A549 (cell line): ENCODE measurements at regions not wholly inside any gene's neighbourhood (a gene's known extent, or its start where the extent isn't known, plus 50 kb on each side); places are given as distances from the start of the nearest gene placed in this dataset.

Experiments used
- ATAC-seq, 2 experiments: fragments of 200-7000 bp in 1 of 2; fragments of >200 bp in 1 of 2; cut with Nextera tagmentation in 1 of 2; cut with Tn5 transposase in 1 of 2; 3 replicates each; pipeline versions ENCODE4 v1.8.0 to v1.9.1; 2018 to 2020; ENCODE audit warnings: mild to moderate bottlenecking in 1 of 2, moderate library complexity in 1 of 2
- CTCF ChIA-PET: fragments of 300-600 bp; sonication (Branson Sonifier 250); formaldehyde crosslinking; extraction: SDS; loops from one replicate; lab custom pipeline; 2021; ENCODE audit warnings: antibody characterized with exemption, inconsistent platforms; lab: Yijun Ruan, JAX
- POLR2A ChIA-PET: fragments of 350-600 bp; formaldehyde crosslinking; extraction: SDS; loops from one replicate; lab custom pipeline; 2021; ENCODE audit warnings: antibody characterized with exemption, inconsistent platforms; lab: Yijun Ruan, JAX
- DNase-seq, 2 experiments: peaks; one replicate each; pipeline versions ENCODE4 v3.0.0 to v3.0.0-alpha.2; 2011 to 2016; ENCODE audit warnings: low read depth in 1 of 2, low spot score in 1 of 2
- FAIRE-seq: peaks from 2 replicates; lab custom pipeline; 2011; peaks lifted over from hg19 to GRCh38; lab: Jason Lieb, UNC
- H3K27ac ChIP-seq, 2 experiments: fragments of >200 bp; sonication (Bioruptor Twin); formaldehyde crosslinking; 3 replicates each; pipeline ENCODE4 v1.5.1; 2016 to 2017
- H3K4me1 ChIP-seq: fragments of >200 bp; sonication (Bioruptor Twin); formaldehyde crosslinking; 3 replicates; pipeline ENCODE4 v1.6.1; 2016
- H3K4me2 ChIP-seq: fragments of >200 bp; sonication (Bioruptor Twin); formaldehyde crosslinking; 3 replicates; pipeline ENCODE4 v1.6.1; 2016
- H3K4me3 ChIP-seq: fragments of >200 bp; sonication (Bioruptor Twin); formaldehyde crosslinking; 3 replicates; pipeline ENCODE4 v1.5.1; 2016
- H3K9me3 ChIP-seq: fragments of >200 bp; sonication (Bioruptor Twin); formaldehyde crosslinking; 3 replicates; pipeline ENCODE4 v1.6.1; 2016
- CBX8 ChIP-seq: fragments of 200-600 bp; sonication (generic); IDR thresholded peaks from 2 replicates; pipeline ENCODE4 v1.6.1; 2016
- CHD2 ChIP-seq: fragments of 150-350 bp; IDR thresholded peaks from 2 replicates; pipeline ENCODE4 v1.6.1; 2014; ENCODE audit warnings: low read length; ENCODE audit not compliant: partially characterized antibody
- EHF ChIP-seq: fragments of 250-450 bp; sonication (Bioruptor Pico); IDR thresholded peaks from 2 replicates; pipeline ENCODE4 v1.5.0; 2020; ENCODE audit warnings: mild to moderate bottlenecking
- EHMT2 ChIP-seq: fragments of 200-600 bp; sonication (generic); IDR thresholded peaks from 2 replicates; pipeline ENCODE4 v1.6.1; 2016; ENCODE audit warnings: antibody characterized with exemption, low read depth, mild to moderate bottlenecking, moderate library complexity
- ELK1 ChIP-seq: fragments of 150-350 bp; IDR thresholded peaks from 2 replicates; pipeline ENCODE4 v1.6.1; 2014; ENCODE audit warnings: low read depth, mild to moderate bottlenecking, low read length
- EP300 ChIP-seq, 2 experiments: fragments of >200 bp; sonication (Bioruptor Twin); formaldehyde crosslinking; IDR thresholded peaks; 2 replicates in 1 of 2; 3 replicates in 1 of 2; pipeline ENCODE4 v1.6.1; 2016 to 2017
- FOSB ChIP-seq: fragments of 250-450 bp; sonication (Bioruptor Pico); IDR thresholded peaks from 2 replicates; pipeline ENCODE4 v1.5.0; 2020; ENCODE audit warnings: mild to moderate bottlenecking, moderate library complexity
- HDAC2 ChIP-seq: fragments of 200-600 bp; sonication (generic); IDR thresholded peaks from 2 replicates; pipeline ENCODE4 v1.6.1; 2016
- HES2 ChIP-seq: fragments of >200 bp; sonication (Bioruptor Twin); formaldehyde crosslinking; IDR thresholded peaks from 2 replicates; pipeline ENCODE4 v1.6.1; 2016
- HOXB5 ChIP-seq: fragments of 250-450 bp; sonication (Bioruptor Pico); IDR thresholded peaks from 2 replicates; pipeline ENCODE4 v1.5.0; 2020; ENCODE audit warnings: mild to moderate bottlenecking, moderate library complexity
- JUN ChIP-seq, 2 experiments: fragments of >200 bp; sonication (Bioruptor Twin); formaldehyde crosslinking; IDR thresholded peaks; 2 replicates in 1 of 2; 3 replicates in 1 of 2; pipeline ENCODE4 v1.6.1; 2016 to 2017
- JUNB ChIP-seq: fragments of >200 bp; sonication (Bioruptor Twin); formaldehyde crosslinking; IDR thresholded peaks from 2 replicates; pipeline ENCODE4 v1.6.1; 2016
- KDM5A ChIP-seq: fragments of 200-600 bp; sonication (generic); IDR thresholded peaks from 2 replicates; pipeline ENCODE4 v1.6.1; 2016; ENCODE audit warnings: antibody characterized with exemption, mild to moderate bottlenecking
- MAFK ChIP-seq: fragments of 450-650 bp; IDR thresholded peaks from 2 replicates; pipeline ENCODE4 v1.6.1; 2014; ENCODE audit not compliant: partially characterized antibody
- MAX ChIP-seq: IDR thresholded peaks from 2 replicates; pipeline ENCODE4 v1.6.1; 2012
- MAZ ChIP-seq: fragments of 150-350 bp; IDR thresholded peaks from 2 replicates; pipeline ENCODE4 v1.6.1; 2014; ENCODE audit warnings: antibody characterized with exemption, low read depth, low read length, borderline replicate concordance
- NFE2L2 ChIP-seq: fragments of 150-350 bp; conservative IDR thresholded peaks from 2 replicates; pipeline ENCODE4 v1.6.1; 2014; ENCODE audit warnings: low read length
- NPAS2 ChIP-seq: fragments of 250-450 bp; sonication (Bioruptor Pico); IDR thresholded peaks from 2 replicates; pipeline ENCODE4 v1.8.0; 2022; ENCODE audit warnings: mild to moderate bottlenecking, moderate library complexity, borderline replicate concordance
- PHF8 ChIP-seq: fragments of 200-600 bp; sonication (generic); IDR thresholded peaks from 2 replicates; pipeline ENCODE4 v1.6.1; 2016; ENCODE audit warnings: low read depth, mild to moderate bottlenecking, antibody characterized with exemption, moderate library complexity, borderline replicate concordance
- POLR2A ChIP-seq: IDR thresholded peaks from 2 replicates; pipeline ENCODE4 v1.6.1; 2012; ENCODE audit warnings: mild to moderate bottlenecking, low read length
- RARB ChIP-seq: fragments of 250-450 bp; sonication (Bioruptor Pico); IDR thresholded peaks from 2 replicates; pipeline ENCODE4 v1.8.0; 2021; ENCODE audit warnings: mild to moderate bottlenecking, moderate library complexity
- RCOR1 ChIP-seq: fragments of 150-350 bp; IDR thresholded peaks from 2 replicates; pipeline ENCODE4 v1.6.1; 2014; ENCODE audit warnings: antibody characterized with exemption, low read length, low read depth
- RFX5 ChIP-seq: fragments of 450-650 bp; IDR thresholded peaks from 2 replicates; pipeline ENCODE4 v1.7.1; 2014; ENCODE audit warnings: antibody characterized with exemption, mild to moderate bottlenecking, moderate library complexity
- RNF2 ChIP-seq: fragments of 200-600 bp; sonication (generic); IDR thresholded peaks from 2 replicates; pipeline ENCODE4 v1.6.1; 2016; ENCODE audit warnings: low read depth, mild to moderate bottlenecking, antibody characterized with exemption, moderate library complexity, borderline replicate concordance
- TP53 ChIP-seq: fragments of 250-450 bp; sonication (Bioruptor Pico); IDR thresholded peaks from 2 replicates; pipeline ENCODE4 v1.5.0; 2021; ENCODE audit warnings: mild to moderate bottlenecking, moderate library complexity
- ZC3H11A ChIP-seq: fragments of 450-650 bp; IDR thresholded peaks from 2 replicates; pipeline ENCODE4 v1.6.1; 2014; ENCODE audit warnings: antibody characterized with exemption, mild to moderate bottlenecking
- WGBS: methylation state at CpG from one replicate; pipeline ENCODE4 v1.1.6; 2017; ENCODE audit errors: missing lambda C conversion rate; 5-methylcytosine and 5-hydroxymethylcytosine counted together
- TF ChIP-seq, protein P1 (sequence below): fragments of >200 bp; sonication (Bioruptor Twin); formaldehyde crosslinking; IDR thresholded peaks from 3 replicates; pipeline ENCODE4 v1.6.1; 2016
- TF ChIP-seq, protein P2 (sequence below): fragments of 250-450 bp; sonication (Bioruptor Pico); IDR thresholded peaks from 2 replicates; pipeline ENCODE4 v1.5.0; 2021; ENCODE audit warnings: mild to moderate bottlenecking, moderate library complexity, borderline replicate concordance
- TF ChIP-seq, protein P3 (sequence below): IDR thresholded peaks from 2 replicates; pipeline ENCODE4 v1.6.1; 2012; ENCODE audit warnings: low read depth, borderline replicate concordance

- WGBS: 54% methylated on average over 3 of the region's 3 CpGs
- H3K4me2 ChIP-seq: no peak overlapping the region
- POLR2A ChIA-PET: no interaction called here
- CTCF ChIA-PET: no interaction called here
- TF ChIP-seq CHD2 (no peak), NFE2L2 (no peak), JUNB (no peak)
- H3K27ac ChIP-seq: no peak overlapping the region
- ATAC-seq (no peak), DNase-seq (no peak), FAIRE-seq (no peak)
- no peaks in the 10 kb centered on the region for H3K9me3 ChIP-seq
- no peaks in the 10 kb centered on the region for H3K4me1 ChIP-seq
- H3K4me3 ChIP-seq: no peak overlapping the region
Observed at GRCh38 chr18:38931754-38932050, 1366.1 kb upstream of the CELF4 start.

DNA sequence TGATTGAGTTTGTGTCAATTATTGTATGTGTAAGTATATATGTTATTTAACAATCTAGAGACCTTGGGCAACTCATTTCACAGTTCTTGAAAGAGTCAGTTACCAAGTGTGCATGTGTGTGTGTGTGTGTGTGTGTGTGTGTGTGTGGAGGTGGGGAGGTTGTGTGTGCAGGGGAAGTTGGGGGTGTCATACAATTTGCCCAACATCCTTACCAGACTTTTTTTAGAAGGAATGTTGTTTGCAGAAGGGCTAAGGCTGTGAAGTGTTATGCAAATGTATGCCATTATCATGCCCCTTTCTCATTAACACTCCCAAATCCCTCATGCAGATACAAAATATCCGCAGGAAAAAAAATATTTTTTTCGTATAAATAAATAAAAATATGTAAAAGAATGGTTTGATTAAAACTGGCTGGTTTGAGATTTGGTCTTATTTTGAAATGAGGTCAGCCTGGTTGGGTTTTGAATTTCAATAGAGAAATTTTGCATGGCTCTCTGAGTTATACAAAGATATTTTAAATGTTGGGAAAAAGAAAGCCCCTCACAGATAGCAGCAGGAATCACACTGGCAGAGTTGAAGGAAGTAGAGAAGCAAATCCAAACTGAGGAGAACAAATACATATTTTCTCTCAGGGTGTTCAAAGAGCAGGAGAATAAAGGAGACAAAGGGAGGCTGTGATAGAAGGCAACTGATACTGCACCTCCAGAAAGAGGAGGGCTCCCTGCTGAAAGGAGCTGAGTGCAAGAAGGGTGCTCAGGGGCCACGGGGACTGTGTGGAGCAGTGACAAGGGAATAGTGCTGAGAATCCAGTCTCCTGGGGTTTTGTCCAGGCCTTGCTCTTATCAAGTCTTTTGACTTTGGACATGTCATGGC is 1365.5 kb upstream of the CELF4 start:
- Histone ChIP-seq H3K4me3 (no peak overlapping the region), H3K4me1 (no peaks in the 10 kb centered on the region), H3K4me2 (no peak overlapping the region), H3K27ac (no peak overlapping the region), H3K9me3 (no peaks in the 10 kb centered on the region)
- WGBS: 5% methylated on average over 3 of the region's 3 CpGs
- ChIA-PET CTCF (no interaction called here), POLR2A (no interaction called here)
- DNase-seq (no peak), FAIRE-seq (no peak), ATAC-seq (no peak)
- TF ChIP-seq MAX (no peak), TP53 (no peak)
- TF ChIP-seq, all 56 proteins: peak for 0

GRCh38 chr18:38923540-38923939 is 1357.9 kb upstream of the CELF4 start:
- ATAC-seq (no peak), DNase-seq (no peak), FAIRE-seq (no peak)
- Histone ChIP-seq H3K27ac (no peak overlapping the region), H3K4me2 (no peak overlapping the region), H3K4me1 (no peaks in the 10 kb centered on the region), H3K9me3 (no peaks in the 10 kb centered on the region), H3K4me3 (no peak overlapping the region)
- TF ChIP-seq, protein P1, sequence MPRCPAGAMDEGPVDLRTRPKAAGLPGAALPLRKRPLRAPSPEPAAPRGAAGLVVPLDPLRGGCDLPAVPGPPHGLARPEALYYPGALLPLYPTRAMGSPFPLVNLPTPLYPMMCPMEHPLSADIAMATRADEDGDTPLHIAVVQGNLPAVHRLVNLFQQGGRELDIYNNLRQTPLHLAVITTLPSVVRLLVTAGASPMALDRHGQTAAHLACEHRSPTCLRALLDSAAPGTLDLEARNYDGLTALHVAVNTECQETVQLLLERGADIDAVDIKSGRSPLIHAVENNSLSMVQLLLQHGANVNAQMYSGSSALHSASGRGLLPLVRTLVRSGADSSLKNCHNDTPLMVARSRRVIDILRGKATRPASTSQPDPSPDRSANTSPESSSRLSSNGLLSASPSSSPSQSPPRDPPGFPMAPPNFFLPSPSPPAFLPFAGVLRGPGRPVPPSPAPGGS: no peak
- no peak for TF ChIP-seq RNF2
- TF ChIP-seq JUN (IDR thresholded peaks at IDR 0.05): no peak
- no peak for TF ChIP-seq CBX8
- no peak for TF ChIP-seq HOXB5 (CRISPR knock-in tag)
- TF ChIP-seq EHMT2: no peak
- TF ChIP-seq, protein P2, sequence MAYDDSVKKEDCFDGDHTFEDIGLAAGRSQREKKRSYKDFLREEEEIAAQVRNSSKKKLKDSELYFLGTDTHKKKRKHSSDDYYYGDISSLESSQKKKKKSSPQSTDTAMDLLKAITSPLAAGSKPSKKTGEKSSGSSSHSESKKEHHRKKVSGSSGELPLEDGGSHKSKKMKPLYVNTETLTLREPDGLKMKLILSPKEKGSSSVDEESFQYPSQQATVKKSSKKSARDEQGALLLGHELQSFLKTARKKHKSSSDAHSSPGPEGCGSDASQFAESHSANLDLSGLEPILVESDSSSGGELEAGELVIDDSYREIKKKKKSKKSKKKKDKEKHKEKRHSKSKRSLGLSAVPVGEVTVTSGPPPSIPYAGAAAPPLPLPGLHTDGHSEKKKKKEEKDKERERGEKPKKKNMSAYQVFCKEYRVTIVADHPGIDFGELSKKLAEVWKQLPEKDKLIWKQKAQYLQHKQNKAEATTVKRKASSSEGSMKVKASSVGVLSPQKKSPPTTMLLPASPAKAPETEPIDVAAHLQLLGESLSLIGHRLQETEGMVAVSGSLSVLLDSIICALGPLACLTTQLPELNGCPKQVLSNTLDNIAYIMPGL (CRISPR knock-in tag): no peak
- no peak for TF ChIP-seq POLR2A
- TF ChIP-seq, protein P3, sequence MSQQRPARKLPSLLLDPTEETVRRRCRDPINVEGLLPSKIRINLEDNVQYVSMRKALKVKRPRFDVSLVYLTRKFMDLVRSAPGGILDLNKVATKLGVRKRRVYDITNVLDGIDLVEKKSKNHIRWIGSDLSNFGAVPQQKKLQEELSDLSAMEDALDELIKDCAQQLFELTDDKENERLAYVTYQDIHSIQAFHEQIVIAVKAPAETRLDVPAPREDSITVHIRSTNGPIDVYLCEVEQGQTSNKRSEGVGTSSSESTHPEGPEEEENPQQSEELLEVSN: no peak
- TF ChIP-seq HDAC2: no peak
- TF ChIP-seq NPAS2: no peak
- TF ChIP-seq HES2: no peak
- 18% methylated on average over 3 of the region's 3 CpGs for WGBS
- ChIA-PET POLR2A (no interaction called here), CTCF (no interaction called here)

DNA sequence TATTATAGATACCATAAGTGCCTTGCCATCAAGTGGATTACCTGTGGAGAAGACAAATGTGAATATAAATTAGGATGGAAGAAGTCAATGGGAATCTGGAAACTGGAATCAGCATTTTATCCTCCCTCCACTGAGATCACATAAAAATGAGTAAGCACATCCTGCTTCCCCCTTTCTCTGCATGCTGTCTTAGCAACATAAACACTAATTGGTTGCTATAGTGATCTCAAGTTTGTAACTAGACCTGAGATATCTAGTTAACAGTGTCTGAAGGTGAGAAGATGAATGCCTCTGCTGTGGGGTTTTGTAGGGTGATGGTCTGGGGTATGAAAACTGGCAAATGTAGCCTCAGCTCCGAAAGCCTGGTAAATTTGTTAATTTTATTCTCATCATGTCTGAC is 1357.5 kb upstream of the CELF4 start:
- no peak for ATAC-seq
- no peaks in the 10 kb centered on the region for H3K9me3 ChIP-seq
- no peak for TF ChIP-seq RCOR1
- no peak for TF ChIP-seq MAFK
- TF ChIP-seq PHF8: no peak
- no peak for TF ChIP-seq EP300 (IDR thresholded peaks at IDR 0.05)
- TF ChIP-seq EHMT2: no peak
- no peak for TF ChIP-seq MAZ
- TF ChIP-seq ZC3H11A: no peak
- no peak for TF ChIP-seq RFX5
- no peak for TF ChIP-seq RARB (CRISPR knock-in tag)
- TF ChIP-seq FOSB (CRISPR knock-in tag): no peak
- no peak for TF ChIP-seq KDM5A
- no peak for TF ChIP-seq TP53
- no peak for TF ChIP-seq EHF
- TF ChIP-seq ELK1: no peak

More for the DNA sequence above, 1357.5 kb upstream of the CELF4 start:
- no peak overlapping the region for H3K4me3 ChIP-seq
- ChIA-PET CTCF (no interaction called here), POLR2A (no interaction called here)
- 0% methylated on average over 1 of the region's 1 CpG for WGBS
- no peak overlapping the region for H3K27ac ChIP-seq
- no peak for FAIRE-seq
- no peaks in the 10 kb centered on the region for H3K4me1 ChIP-seq
- H3K4me2 ChIP-seq: no peak overlapping the region
- DNase-seq: no peak
